Panc1 (cell line): ENCODE measurements at regions not wholly inside any gene's neighbourhood (a gene's known extent, or its start where the extent isn't known, plus 50 kb on each side); places are given as distances from the start of the nearest gene placed in this dataset.

Experiments
- ATAC-seq: fragments of 200-7000 bp; cut with Tn5 transposase; 2 replicates; pipeline ENCODE4 v1.9.1; 2020; ENCODE audit warnings: mild to moderate bottlenecking, moderate library complexity
- BruUV-seq: library from RNA; stranded (reverse); fragments of 400-500 nt; replicated peaks from 2 replicates; lab custom pipeline; 2021; lab: Mats Ljungman, UMichigan
- CTCF ChIA-PET: fragments of 300-600 bp; sonication (Branson Sonifier 250); formaldehyde crosslinking; loops from one replicate; lab custom pipeline; 2022; ENCODE audit warnings: antibody characterized with exemption; lab: Charles Lee
- POLR2A ChIA-PET: fragments of 300-600 bp; sonication (Branson Sonifier 250); formaldehyde crosslinking; loops from one replicate; lab custom pipeline; 2022; ENCODE audit warnings: antibody characterized with exemption; lab: Charles Lee
- DNase-seq: peaks from one replicate; pipeline ENCODE4 v3.0.0-alpha.2; 2010; ENCODE audit warnings: low read depth, low spot score
- H3K27ac ChIP-seq: 2 replicates; pipeline ENCODE4 v1.5.1; 2011; ENCODE audit warnings: mild to moderate bottlenecking, low read length, inconsistent platforms
- H3K27me3 ChIP-seq: fragments of 200-500 bp; sonication (Bioruptor generic); 2 replicates; pipeline ENCODE4 v1.6.0; 2014; ENCODE audit warnings: low read length, inconsistent platforms; ENCODE audit not compliant: control insufficient read depth, insufficient read depth
- H3K36me3 ChIP-seq: fragments of 200-500 bp; sonication (Bioruptor generic); 2 replicates; pipeline ENCODE4 v1.5.1; 2014; ENCODE audit warnings: inconsistent platforms, mild to moderate bottlenecking, low read length, moderate library complexity; ENCODE audit not compliant: control insufficient read depth, insufficient read depth
- H3K4me1 ChIP-seq: 2 replicates; pipeline ENCODE4 v1.5.1; 2011; ENCODE audit warnings: inconsistent platforms, mild to moderate bottlenecking, low read length, moderate library complexity; ENCODE audit not compliant: control insufficient read depth, insufficient read depth
- H3K4me3 ChIP-seq, 2 experiments: 2 replicates each; pipeline ENCODE4 v1.5.1; 2011 to 2012; ENCODE audit warnings: low read depth in 2 of 2, low read length in 2 of 2, mild to moderate bottlenecking in 2 of 2, inconsistent platforms in 1 of 2, moderate library complexity in 1 of 2
- H3K9me3 ChIP-seq: fragments of 200-500 bp; sonication (Bioruptor generic); 2 replicates; pipeline ENCODE4 v1.5.1; 2014; ENCODE audit warnings: low read depth, mild to moderate bottlenecking, inconsistent platforms, low read length, moderate library complexity; ENCODE audit not compliant: control insufficient read depth, insufficient read depth
- POLR2AphosphoS5 ChIP-seq: IDR thresholded peaks from 2 replicates; pipeline ENCODE4 v1.6.1; 2012; ENCODE audit warnings: mild to moderate bottlenecking, low read depth, low read length, moderate library complexity
- SIN3A ChIP-seq: IDR thresholded peaks from 2 replicates; pipeline ENCODE4 v1.6.1; 2012; ENCODE audit warnings: low read depth, mild to moderate bottlenecking, low read length, moderate library complexity, borderline replicate concordance; ENCODE audit not compliant: insufficient read depth
- TCF7L2 ChIP-seq: IDR thresholded peaks from 2 replicates; pipeline ENCODE4 v1.6.1; 2011; ENCODE audit warnings: mild to moderate bottlenecking, low read depth, low read length, inconsistent platforms
- in situ Hi-C: cut with HindIII; loops from 2 replicates; pipeline ENCODE4 v1.10.0; 2016; ENCODE audit warnings: low sequenced_read_pairs, low pct_unique_long_range_greater_than_20kb
- intact Hi-C: fragments of 100-400 bp; cut with micrococcal nuclease; formaldehyde crosslinking; loops from one replicate; pipeline ENCODE4 v1.10.0; 2022; ENCODE audit not compliant: unreplicated experiment
- TF ChIP-seq, protein P1 (sequence below): fragments of 450-650 bp; IDR thresholded peaks from 2 replicates; pipeline ENCODE4 v1.5.1; 2017; ENCODE audit warnings: mild to moderate bottlenecking
- TF ChIP-seq, protein P2 (sequence below), 2 experiments: IDR thresholded peaks; 2 replicates each; pipeline ENCODE4 v1.6.1; 2011 to 2012; ENCODE audit warnings: low read depth in 2 of 2, control low read depth in 1 of 2, low read length in 1 of 2, mild to moderate bottlenecking in 1 of 2, moderate library complexity in 1 of 2; ENCODE audit not compliant: insufficient read depth in 1 of 2

DNA sequence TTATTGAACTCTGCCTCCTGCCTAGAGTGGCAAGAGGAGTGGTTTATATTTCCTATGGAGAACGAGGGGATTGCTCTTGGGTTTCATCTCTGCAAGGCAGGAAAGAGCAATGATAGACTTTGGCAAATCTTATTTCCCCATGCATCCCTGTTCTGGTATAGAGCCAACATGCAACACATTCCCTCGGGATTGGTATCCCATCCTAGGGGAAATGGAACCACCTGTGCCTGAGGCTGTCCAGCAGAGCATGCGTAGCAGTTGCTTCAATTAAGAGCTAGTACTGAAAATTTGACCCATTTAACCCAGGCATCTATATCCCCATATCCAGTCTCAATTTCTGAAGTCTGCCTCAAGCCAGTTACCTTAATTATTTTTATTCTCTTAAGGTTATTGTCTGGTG, 205.3 kb downstream of the KCNS3 start:
- DNase-seq, result no peak
- Histone ChIP-seq H3K9me3 (no peaks in the 10 kb centered on the region), H3K27ac (no peak overlapping the region), H3K27me3 (no peaks in the 10 kb centered on the region), H3K4me1 (no peaks in the 10 kb centered on the region), H3K4me3 (no peak overlapping the region), H3K36me3 (no peaks in the 10 kb centered on the region)
- ChIA-PET POLR2A (no interaction called here), CTCF (no interaction called here)
- TF ChIP-seq TCF7L2 (no peak), POLR2AphosphoS5 (no peak), SIN3A (no peak)
- TF ChIP-seq, protein P1, sequence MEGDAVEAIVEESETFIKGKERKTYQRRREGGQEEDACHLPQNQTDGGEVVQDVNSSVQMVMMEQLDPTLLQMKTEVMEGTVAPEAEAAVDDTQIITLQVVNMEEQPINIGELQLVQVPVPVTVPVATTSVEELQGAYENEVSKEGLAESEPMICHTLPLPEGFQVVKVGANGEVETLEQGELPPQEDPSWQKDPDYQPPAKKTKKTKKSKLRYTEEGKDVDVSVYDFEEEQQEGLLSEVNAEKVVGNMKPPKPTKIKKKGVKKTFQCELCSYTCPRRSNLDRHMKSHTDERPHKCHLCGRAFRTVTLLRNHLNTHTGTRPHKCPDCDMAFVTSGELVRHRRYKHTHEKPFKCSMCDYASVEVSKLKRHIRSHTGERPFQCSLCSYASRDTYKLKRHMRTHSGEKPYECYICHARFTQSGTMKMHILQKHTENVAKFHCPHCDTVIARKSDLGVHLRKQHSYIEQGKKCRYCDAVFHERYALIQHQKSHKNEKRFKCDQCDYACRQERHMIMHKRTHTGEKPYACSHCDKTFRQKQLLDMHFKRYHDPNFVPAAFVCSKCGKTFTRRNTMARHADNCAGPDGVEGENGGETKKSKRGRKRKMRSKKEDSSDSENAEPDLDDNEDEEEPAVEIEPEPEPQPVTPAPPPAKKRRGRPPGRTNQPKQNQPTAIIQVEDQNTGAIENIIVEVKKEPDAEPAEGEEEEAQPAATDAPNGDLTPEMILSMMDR, result no peak
- TF ChIP-seq, protein P2, sequence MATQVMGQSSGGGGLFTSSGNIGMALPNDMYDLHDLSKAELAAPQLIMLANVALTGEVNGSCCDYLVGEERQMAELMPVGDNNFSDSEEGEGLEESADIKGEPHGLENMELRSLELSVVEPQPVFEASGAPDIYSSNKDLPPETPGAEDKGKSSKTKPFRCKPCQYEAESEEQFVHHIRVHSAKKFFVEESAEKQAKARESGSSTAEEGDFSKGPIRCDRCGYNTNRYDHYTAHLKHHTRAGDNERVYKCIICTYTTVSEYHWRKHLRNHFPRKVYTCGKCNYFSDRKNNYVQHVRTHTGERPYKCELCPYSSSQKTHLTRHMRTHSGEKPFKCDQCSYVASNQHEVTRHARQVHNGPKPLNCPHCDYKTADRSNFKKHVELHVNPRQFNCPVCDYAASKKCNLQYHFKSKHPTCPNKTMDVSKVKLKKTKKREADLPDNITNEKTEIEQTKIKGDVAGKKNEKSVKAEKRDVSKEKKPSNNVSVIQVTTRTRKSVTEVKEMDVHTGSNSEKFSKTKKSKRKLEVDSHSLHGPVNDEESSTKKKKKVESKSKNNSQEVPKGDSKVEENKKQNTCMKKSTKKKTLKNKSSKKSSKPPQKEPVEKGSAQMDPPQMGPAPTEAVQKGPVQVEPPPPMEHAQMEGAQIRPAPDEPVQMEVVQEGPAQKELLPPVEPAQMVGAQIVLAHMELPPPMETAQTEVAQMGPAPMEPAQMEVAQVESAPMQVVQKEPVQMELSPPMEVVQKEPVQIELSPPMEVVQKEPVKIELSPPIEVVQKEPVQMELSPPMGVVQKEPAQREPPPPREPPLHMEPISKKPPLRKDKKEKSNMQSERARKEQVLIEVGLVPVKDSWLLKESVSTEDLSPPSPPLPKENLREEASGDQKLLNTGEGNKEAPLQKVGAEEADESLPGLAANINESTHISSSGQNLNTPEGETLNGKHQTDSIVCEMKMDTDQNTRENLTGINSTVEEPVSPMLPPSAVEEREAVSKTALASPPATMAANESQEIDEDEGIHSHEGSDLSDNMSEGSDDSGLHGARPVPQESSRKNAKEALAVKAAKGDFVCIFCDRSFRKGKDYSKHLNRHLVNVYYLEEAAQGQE (IDR thresholded peaks at IDR 0.05; ENCODE audit: insufficient read depth in 1 of 2, low read depth in 2 of 2, low read length in 1 of 2), result no peak
- no peak for ATAC-seq
- intact Hi-C loops, result no loop called here
- in situ Hi-C loops, result no loop called here
- no TSS peak for BruUV-seq

DNA sequence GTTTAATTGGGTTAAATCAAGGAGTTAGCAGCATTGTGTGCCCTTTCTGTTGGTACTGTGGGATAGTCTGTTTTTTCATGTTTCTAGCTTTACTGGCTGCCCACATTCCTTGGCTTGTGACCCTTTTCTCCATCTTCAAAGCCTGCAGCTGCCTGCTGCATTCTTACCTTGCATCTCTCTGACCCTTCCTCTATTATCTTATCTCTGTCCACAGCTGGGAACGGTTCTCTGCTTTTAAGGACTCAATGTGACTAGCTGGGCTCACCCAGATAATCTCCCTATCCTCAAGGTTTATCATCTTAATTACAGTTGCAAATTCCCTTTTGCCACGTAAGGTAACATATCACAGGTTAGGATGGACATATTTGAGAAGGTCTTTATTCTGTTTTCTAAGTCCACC, 199.7 kb downstream of the KCNS3 start:
- ChIA-PET CTCF (no interaction called here), POLR2A (no interaction called here)
- intact Hi-C loops, result no loop called here
- TF ChIP-seq TCF7L2 (no peak), POLR2AphosphoS5 (no peak), SIN3A (no peak)
- TF ChIP-seq, protein P1, result no peak
- TF ChIP-seq, protein P2 (IDR thresholded peaks at IDR 0.05; ENCODE audit: insufficient read depth in 1 of 2, low read depth in 2 of 2, low read length in 1 of 2), result no peak
- DNase-seq, result no peak
- no TSS peak for BruUV-seq
- Histone ChIP-seq H3K4me1 (no peaks in the 10 kb centered on the region), H3K36me3 (no peaks in the 10 kb centered on the region), H3K27me3 (no peaks in the 10 kb centered on the region), H3K27ac (no peak overlapping the region), H3K4me3 (no peak overlapping the region), H3K9me3 (no peaks in the 10 kb centered on the region)
- in situ Hi-C loops, result no loop called here
- ATAC-seq, result no peak
